NCI-H187 treated with DMSO at 0.1 percent for 48 hours (cell line): ENCODE measurements at regions not wholly inside any gene's neighbourhood (a gene's known extent, or its start where the extent isn't known, plus 50 kb on each side); places are given as distances from the start of the nearest gene placed in this dataset.

Source experiments
- DNase-seq: peaks from one replicate; lab custom pipeline; 2025; lab: John Stamatoyannopoulos, UW

DNA sequence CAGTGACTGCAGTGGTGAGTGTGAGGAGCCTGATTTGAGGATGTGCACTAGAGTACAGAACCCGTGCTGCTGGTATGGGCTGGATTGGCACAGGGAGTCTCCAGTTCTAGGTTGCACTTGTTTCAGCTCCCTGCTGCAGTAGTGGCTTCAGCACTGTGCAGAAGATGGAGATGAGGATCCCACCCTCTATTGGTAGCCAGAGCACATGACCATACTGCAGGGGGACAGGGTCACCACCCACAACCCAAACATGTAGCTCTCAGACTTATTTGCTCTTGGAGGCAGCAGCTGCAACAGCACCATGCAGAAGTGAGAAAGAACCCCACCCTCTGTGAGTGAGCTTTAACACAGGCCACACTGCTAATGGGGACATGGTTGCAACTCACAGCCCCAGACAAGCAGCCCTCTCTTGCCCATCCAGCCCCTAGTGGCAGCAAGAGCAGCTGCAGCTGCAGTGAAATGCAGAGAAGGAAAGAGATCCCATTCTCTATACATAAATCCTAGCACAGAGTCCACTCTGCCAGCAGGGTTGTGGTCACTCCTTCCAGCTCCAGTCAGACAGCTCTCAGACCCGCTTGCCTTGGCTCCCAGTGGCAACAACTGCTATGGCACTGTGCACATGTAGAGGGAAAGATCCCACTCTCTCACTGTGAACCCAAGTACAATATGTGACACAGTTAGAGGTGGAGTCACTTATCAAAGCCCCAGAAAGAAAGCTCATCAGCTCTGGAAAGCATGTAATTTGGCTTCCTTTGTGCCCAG, 51.4 kb upstream of the SCIN start:
- DNase-seq = no peak

DNA sequence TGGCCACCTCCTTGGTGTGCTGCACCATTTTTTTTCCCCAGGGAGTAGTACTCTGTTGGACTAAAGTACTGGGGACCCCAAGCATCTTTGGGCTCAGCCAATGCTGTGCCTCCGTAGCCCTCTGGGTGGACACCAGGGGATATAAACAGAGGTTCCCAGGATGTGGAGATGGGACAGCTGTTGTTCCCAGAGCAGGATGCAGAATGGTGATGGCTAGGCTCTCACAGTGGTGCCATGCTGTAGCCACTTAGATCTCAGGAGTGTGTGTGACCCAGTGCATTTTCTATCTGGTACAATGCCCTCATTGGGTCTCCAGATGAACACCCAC, 50.9 kb upstream of the SCIN start:
- no peak for DNase-seq
